GM12872 (cell line): ENCODE measurements at regions not wholly inside any gene's neighbourhood (a gene's known extent, or its start where the extent isn't known, plus 50 kb on each side); places are given as distances from the start of the nearest gene placed in this dataset.

Source experiments
- TF ChIP-seq, protein P1 (sequence below): IDR thresholded peaks from 3 replicates; pipeline ENCODE4 v1.5.1; 2011; ENCODE audit warnings: low read depth, mild to moderate bottlenecking, low read length, moderate library complexity; ENCODE audit not compliant: insufficient read depth

DNA sequence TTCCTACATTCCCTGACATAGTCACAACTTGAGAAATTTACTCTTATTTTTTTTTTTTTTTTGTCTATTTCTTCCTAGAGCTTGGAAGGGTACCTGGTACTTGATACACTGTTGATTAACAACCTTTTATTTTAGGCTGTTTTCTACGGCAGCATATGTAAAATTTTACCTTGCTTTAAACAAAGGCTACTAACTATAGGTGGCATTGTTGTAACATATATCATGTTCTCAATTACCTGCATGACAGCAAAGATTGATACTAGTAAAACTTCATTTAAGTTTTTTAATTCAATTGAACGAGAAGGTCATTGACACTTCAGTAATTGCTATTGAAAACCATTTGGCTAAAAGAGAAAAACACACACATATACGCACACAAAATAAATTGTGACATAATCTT is 238.3 kb upstream of the ESRRG start:
- TF ChIP-seq, protein P1, sequence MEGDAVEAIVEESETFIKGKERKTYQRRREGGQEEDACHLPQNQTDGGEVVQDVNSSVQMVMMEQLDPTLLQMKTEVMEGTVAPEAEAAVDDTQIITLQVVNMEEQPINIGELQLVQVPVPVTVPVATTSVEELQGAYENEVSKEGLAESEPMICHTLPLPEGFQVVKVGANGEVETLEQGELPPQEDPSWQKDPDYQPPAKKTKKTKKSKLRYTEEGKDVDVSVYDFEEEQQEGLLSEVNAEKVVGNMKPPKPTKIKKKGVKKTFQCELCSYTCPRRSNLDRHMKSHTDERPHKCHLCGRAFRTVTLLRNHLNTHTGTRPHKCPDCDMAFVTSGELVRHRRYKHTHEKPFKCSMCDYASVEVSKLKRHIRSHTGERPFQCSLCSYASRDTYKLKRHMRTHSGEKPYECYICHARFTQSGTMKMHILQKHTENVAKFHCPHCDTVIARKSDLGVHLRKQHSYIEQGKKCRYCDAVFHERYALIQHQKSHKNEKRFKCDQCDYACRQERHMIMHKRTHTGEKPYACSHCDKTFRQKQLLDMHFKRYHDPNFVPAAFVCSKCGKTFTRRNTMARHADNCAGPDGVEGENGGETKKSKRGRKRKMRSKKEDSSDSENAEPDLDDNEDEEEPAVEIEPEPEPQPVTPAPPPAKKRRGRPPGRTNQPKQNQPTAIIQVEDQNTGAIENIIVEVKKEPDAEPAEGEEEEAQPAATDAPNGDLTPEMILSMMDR: no peak

DNA sequence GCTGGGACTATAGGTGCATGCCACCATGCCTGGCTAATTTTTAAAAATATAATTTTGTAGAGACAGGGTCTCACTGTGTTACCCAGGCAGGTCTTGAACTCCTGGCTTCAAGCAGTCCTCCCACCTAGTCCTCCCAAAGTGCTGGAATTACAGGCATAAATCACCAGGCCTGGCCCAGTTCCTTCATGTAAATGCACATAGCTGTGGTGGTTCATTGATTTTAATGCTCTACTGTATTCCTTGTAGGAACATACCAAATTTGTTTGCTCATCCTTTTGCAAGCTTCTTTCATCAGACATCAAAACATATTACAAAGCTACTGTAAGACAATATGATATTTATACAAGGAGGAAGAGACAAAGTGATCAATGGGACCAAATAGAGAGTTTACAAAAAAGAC is 237.5 kb upstream of the ESRRG start:
- TF ChIP-seq, protein P1: no peak

DNA sequence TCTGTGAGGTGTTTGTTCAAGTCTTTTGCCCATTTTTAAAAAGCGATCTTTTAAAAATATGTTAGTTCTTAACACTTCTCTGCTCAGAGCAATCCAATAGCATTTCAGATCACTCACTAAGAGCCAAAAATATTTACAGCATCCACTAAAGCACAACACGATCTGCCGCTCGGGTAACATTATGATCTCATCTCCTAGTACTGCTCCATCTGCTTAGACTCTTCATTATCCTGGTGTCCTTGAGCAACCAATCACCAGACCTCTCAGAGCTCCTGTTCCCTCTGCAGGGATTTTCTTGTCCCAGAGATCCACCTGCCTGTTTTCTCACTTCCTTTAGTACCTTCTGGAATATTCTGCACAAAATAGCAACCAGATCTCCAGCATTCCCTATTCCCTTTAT is 235.3 kb upstream of the ESRRG start:
- TF ChIP-seq, protein P1: no peak

DNA sequence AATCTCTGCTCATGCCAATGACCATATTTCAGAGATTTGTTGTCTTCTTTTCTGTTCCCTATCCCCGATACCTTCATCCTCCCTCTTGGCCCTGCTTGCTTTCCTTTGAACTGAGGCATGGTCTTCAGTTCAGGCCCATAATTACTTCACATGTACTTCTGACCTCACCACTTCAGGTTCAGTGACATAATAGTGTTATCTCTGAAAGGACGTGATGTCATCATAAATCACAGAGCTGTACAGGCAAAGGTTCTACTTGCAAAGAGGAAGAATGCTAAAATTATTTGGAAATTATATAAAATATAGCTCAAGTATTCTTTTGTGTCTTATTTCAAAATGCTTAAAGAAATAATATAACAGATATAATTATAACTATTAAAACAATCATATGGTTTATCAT is 230.3 kb upstream of the ESRRG start:
- TF ChIP-seq, protein P1: no peak

DNA sequence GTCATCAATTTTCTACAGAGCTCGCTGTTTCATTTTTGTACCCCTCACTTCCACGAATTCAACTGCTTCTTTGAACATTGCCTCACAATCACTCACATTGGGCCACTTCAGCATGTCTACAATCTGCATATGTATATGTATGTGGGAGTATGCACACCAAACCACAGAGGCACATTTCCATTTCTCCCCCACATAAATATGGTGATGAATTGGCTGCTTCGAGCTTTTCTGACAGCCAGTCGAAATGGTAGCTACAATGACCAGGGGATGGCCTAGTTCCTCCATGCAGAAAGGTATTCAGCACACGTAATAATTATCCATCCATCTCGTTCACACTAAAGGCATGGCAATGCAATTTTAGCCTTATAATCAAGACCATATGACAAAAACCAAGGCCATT is 229.6 kb upstream of the ESRRG start:
- TF ChIP-seq, protein P1: no peak

DNA sequence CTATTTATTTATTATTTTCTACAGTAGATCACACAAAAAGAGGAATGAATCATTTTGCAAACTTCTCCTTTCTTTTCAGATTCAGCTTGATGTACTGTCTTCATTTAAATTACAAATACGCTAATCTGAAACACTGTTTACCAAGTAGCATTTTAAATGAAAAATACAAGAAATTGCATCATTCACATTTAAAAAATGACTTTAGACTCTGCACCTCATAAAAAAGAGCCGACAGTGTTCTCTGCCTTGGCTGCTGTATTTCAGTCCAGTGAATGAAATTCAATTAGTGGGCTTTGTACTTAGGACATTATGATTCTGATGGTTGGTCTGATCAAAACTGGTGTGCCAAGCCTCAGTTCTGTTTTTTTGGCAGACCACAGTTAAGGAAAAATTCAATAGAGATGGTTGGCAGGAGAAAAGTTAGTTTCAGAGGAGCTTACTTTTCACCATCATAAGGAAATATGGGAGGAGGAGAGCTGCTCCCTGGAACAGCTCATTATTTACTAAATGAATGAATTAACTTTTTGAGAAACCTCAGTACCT is 222.4 kb upstream of the ESRRG start:
- TF ChIP-seq, protein P1: no peak

DNA sequence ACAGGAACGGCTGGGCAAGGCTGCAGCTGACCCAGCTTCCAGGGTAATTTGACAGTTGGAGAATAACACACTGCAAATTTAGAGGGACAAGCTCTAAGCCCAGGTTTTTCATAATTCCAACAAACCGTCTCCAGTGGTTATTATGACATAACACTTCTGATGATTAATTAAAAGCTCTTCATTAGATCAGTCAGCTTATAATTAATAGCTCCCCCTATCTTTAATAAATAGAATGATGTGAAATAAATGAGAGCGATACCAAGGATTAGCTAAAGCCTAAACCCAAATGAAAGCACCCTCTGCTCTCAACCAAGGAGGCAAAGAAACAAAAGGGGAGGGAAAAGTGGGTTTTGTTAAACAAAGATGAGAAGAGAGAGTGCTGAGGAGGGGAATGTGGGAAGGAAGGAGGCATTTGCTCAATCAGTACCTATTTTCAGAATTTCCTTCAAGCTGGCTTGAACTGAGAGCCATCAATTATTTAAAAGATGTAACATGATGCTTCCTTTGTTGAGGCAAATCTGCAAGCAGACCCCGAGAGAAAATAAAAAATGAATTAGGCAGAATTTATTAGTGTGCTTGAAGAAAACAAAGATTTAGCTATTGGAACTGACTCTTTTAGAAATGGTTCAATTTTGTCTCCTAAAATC is 221.8 kb upstream of the ESRRG start:
- TF ChIP-seq, protein P1: no peak

DNA sequence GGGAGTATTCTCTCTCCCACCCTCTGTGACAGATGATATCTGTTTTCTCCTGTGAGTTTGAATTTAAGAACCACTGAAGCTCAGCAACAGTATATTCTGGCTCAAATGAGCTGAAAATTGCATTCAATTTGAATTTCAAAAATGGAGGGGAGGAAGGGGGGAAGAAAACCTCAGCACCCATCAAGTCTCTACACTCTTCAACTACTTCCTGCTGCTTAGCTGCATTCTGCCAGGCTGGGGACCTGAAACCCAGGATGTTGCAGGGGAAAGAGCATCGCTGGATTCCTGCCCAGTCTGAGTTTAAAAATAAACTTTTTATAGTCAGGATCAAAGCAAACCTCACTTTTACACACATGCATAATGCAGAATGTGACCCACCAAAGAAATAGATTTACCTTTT is 214.3 kb upstream of the ESRRG start:
- TF ChIP-seq, protein P1: no peak
